Skeletal muscle satellite cell (primary cell): ENCODE measurements at regions not wholly inside any gene's neighbourhood (a gene's known extent, or its start where the extent isn't known, plus 50 kb on each side); places are given as distances from the start of the nearest gene placed in this dataset.

ENCODE experiments used
- H3K27me3 ChIP-seq: 2 replicates; pipeline ENCODE4 v1.7.0; 2013; ENCODE audit warnings: low read length; ENCODE audit not compliant: control insufficient read depth, insufficient read depth
- H3K36me3 ChIP-seq: 2 replicates; pipeline ENCODE4 v1.7.0; 2013; ENCODE audit warnings: mild to moderate bottlenecking, control low read depth, low read length; ENCODE audit not compliant: insufficient read depth
- H3K4me1 ChIP-seq: 2 replicates; pipeline ENCODE4 v1.7.0; 2013; ENCODE audit warnings: low read length; ENCODE audit not compliant: control insufficient read depth, insufficient read depth
- H3K4me2 ChIP-seq: 2 replicates; pipeline ENCODE4 v1.7.0; 2013; ENCODE audit warnings: mild to moderate bottlenecking, low read length
- H3K4me3 ChIP-seq: 2 replicates; pipeline ENCODE4 v1.7.0; 2013; ENCODE audit warnings: low read length
- H3K9ac ChIP-seq: 2 replicates; pipeline ENCODE4 v1.7.0; 2013; ENCODE audit warnings: mild to moderate bottlenecking, low read depth, low read length, moderate library complexity
- H3K9me3 ChIP-seq: replicated peaks from 2 replicates; pipeline ENCODE4 v1.7.0; 2013; ENCODE audit warnings: mild to moderate bottlenecking, control low read depth, low read length

DNA sequence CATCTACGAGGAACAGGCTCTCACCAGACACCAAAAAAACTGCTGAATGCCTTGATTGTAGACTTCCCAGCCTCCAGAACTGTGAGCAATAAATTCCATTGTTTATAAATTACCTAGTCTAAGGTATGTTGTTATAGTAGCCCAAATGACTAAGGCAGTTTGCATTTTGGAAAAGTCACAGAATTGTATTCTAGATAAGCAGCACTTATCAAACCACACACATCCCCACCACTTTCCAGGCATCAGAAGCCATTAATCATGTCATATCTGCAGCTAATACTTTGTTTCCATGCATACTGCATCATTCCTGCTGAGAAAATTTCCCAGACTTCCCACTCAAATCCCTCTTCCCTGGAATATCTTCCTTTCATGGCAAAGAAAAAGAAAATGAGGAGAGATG is 187.2 kb downstream of the INO80D start:
- no peak overlapping the region for H3K4me2 ChIP-seq
- no peak overlapping the region for H3K4me3 ChIP-seq
- H3K9me3 ChIP-seq, result no peaks in the 10 kb centered on the region

DNA sequence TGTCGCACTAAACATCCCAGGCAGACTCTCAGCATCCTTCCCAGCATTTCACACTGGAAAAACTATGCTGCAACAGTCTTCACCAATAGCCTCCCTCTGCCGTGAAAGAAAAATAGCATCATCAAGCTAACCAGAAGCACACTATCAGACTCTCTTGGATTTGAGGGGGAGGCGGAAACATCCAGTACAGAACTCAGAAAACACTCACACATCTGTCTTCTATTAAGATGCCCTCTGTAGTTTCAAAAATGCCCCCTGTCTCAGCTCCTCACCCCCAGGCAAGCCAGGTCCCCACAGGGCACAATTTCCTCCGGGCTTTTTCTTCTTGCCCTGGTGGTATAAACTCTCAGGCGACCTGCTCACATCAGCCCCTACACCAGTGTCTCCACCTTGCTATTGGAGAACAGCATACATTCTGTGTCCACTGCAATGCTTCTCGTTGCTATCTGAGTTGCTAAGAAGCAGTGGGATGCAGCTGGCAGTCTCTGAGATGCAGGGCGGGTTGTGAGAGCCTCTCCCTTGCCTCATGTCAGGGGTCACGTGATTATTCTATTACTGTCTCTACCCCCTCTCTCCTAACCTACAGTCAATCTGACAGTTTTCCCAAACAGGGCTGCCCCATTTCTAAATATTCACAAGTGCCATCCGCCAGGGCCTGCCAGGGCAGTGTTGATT is 189.9 kb downstream of the INO80D start:
- Histone ChIP-seq H3K4me3 (no peak overlapping the region), H3K27me3 (no peaks in the 10 kb centered on the region), H3K4me1 (no peaks in the 10 kb centered on the region), H3K9me3 (no peaks in the 10 kb centered on the region), H3K4me2 (no peak overlapping the region), H3K9ac (no peak overlapping the region), H3K36me3 (no peaks in the 10 kb centered on the region)

More for the DNA sequence above, 187.2 kb downstream of the INO80D start:
- Histone ChIP-seq H3K36me3 (no peaks in the 10 kb centered on the region), H3K27me3 (peaks cover 3% of the 10 kb centered on the region), H3K4me1 (no peaks in the 10 kb centered on the region), H3K9ac (no peak overlapping the region)

DNA sequence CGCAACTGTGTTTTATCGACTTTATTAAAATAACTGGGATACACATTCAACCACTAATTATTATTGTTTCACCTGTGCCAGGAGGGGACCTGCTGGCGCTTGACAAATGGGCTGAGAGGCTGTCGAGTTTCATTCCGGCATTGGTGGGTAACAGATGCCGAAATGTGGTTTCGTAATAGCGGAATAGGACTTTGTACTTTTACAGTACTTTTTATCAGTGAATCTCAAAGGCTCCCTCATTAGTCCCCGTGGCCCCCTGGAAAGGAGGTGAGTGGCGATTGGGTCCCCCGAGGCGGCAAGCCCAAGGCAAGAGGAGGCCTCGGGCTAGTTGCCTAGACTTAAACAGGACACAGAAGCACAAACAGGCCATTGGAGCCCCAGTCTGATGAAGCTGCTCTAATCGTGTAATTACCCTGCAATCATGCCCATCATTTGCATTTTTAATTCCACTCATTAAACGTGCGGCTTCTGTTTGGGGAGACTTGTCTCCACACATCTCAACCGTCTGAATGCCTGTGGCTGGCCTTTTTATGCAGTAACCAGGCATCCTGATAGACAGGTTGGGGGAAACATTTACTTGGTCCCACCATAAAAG is 193.2 kb downstream of the INO80D start:
- H3K9me3 ChIP-seq, result no peaks in the 10 kb centered on the region
- no peak overlapping the region for H3K4me3 ChIP-seq
- no peaks in the 10 kb centered on the region for H3K36me3 ChIP-seq
- no peaks in the 10 kb centered on the region for H3K4me1 ChIP-seq
- H3K4me2 ChIP-seq, result no peak overlapping the region
- H3K9ac ChIP-seq, result no peak overlapping the region
- no peaks in the 10 kb centered on the region for H3K27me3 ChIP-seq

DNA sequence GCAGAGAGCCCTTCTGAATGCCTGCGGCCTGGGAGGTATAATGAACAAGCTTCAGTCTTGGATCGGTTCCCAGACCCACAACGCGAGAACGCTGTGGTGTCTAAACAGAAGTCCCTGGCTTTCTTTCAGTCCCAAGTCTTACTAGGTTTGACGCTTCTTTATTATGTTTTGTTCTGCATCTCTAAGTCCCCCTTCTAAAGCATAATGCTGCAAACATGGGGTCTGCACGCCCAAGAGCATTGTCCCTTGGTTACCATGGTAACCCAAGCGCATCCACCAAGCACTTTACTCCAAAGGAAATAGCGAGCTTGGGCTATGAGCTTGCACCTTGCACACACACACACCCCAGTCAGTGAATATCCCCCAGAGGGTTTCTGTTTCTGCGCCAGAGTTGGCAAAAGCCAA is 193.7 kb downstream of the INO80D start:
- no peak overlapping the region for H3K9ac ChIP-seq
- H3K4me1 ChIP-seq, result no peaks in the 10 kb centered on the region
- no peak overlapping the region for H3K4me3 ChIP-seq
- H3K27me3 ChIP-seq, result no peaks in the 10 kb centered on the region
- H3K4me2 ChIP-seq, result no peak overlapping the region
- H3K9me3 ChIP-seq, result no peaks in the 10 kb centered on the region
- no peaks in the 10 kb centered on the region for H3K36me3 ChIP-seq

DNA sequence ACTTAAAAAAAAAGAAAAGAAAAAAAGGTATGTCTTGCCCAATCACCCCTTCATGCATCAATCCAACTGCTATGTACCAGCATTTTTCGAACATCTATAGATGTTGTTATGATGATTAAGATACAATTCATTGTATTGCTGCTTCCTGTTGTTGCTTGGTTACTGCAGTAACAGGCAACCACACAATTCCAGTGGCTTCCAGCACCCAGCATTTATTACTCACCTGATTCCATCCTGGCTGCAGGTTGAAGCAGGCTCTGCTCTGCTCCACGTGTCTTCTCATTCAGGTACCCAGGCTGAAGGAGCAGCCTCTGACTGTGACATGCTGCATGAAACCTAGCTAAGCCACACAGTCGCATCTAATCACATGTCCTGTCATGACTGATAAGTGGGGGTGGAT is 196.9 kb downstream of the INO80D start:
- Histone ChIP-seq H3K9me3 (no peaks in the 10 kb centered on the region), H3K9ac (no peak overlapping the region), H3K36me3 (no peaks in the 10 kb centered on the region), H3K4me2 (no peak overlapping the region), H3K4me3 (no peak overlapping the region), H3K4me1 (no peaks in the 10 kb centered on the region), H3K27me3 (no peaks in the 10 kb centered on the region)

DNA sequence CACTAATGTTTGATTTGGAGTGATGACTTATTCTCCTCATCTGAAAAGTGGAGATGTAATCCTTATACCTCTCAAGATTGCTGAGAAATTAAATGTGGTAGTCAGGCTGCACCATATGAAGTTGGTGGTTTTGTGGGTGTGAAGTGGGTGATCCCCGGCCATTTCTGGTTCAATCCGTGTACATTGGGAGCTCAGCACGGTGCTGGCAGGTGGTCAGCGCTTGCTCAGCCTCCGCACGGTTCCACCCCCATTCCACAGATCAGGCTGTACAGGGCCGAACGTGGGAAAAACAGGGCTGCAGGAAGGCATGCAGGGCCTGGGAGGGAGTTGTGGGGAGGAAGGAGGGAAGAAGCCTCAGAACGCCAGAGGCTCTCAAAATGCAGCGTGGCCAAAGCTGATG is 198.3 kb downstream of the INO80D start:
- no peak overlapping the region for H3K9ac ChIP-seq
- H3K4me1 ChIP-seq, result no peaks in the 10 kb centered on the region
- H3K36me3 ChIP-seq, result no peaks in the 10 kb centered on the region
- no peaks in the 10 kb centered on the region for H3K9me3 ChIP-seq
- H3K4me2 ChIP-seq, result no peak overlapping the region
- H3K27me3 ChIP-seq, result no peaks in the 10 kb centered on the region
- H3K4me3 ChIP-seq, result no peak overlapping the region

DNA sequence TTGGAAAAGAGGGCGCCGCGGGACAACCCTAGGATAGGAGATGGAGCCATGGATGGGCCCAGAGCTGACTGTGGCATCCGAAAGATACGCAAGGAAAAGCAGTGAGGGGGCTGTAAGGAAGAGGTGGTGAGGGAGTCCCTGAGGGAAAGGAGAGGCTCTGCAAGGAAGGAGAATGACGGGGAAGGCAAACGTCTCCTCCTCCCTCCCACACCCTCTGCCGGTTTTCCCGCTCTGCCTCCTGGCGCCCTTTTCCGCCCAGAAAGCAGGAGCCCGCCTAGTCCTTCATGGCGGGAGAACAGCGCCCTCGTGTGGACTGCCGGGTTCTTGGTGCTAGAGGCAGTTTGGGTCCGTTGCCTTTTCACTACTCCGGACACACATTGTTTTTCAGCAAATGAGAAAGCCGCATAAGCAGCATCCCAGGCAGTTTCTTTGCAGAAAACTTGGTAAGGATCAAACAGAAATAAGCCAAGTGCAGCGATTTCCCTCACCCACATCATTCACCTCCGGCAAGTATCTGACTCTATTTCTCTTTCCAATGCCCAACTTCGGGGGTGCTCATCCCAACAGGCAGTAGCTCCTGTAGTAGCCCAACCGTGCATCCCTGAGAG is 200.4 kb downstream of the INO80D start:
- no peaks in the 10 kb centered on the region for H3K4me1 ChIP-seq
- H3K27me3 ChIP-seq, result no peaks in the 10 kb centered on the region
- no peaks in the 10 kb centered on the region for H3K9me3 ChIP-seq
- no peak overlapping the region for H3K9ac ChIP-seq
- H3K4me3 ChIP-seq, result no peak overlapping the region
- H3K4me2 ChIP-seq, result peak overlapping the region; percentile 41
- no peaks in the 10 kb centered on the region for H3K36me3 ChIP-seq

DNA sequence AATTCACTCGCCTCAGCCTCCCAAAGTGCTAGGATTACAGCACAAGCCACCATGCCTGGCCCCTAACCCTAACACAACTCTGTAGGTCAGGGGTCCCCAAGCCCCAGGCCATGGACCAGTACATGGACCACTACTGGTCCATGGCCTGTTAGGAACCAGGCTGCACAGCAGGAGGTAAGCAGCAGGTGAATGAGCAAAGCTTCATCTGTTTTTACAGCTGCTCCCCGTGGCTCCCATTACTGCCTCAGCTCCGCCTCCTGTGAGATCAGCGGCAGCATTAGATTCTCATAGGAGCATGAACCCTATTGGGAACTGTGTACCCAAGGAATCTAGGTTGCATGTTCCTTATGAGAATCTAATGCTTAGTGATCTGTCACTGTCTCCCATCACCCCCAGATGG is 201.7 kb downstream of the NRP2 start:
- H3K4me1 ChIP-seq, result no peaks in the 10 kb centered on the region
- H3K36me3 ChIP-seq, result no peaks in the 10 kb centered on the region
- no peak overlapping the region for H3K9ac ChIP-seq
- peaks cover 14% of the 10 kb centered on the region for H3K27me3 ChIP-seq
- H3K4me3 ChIP-seq, result no peak overlapping the region
- H3K9me3 ChIP-seq, result no peaks in the 10 kb centered on the region
- H3K4me2 ChIP-seq, result no peak overlapping the region

DNA sequence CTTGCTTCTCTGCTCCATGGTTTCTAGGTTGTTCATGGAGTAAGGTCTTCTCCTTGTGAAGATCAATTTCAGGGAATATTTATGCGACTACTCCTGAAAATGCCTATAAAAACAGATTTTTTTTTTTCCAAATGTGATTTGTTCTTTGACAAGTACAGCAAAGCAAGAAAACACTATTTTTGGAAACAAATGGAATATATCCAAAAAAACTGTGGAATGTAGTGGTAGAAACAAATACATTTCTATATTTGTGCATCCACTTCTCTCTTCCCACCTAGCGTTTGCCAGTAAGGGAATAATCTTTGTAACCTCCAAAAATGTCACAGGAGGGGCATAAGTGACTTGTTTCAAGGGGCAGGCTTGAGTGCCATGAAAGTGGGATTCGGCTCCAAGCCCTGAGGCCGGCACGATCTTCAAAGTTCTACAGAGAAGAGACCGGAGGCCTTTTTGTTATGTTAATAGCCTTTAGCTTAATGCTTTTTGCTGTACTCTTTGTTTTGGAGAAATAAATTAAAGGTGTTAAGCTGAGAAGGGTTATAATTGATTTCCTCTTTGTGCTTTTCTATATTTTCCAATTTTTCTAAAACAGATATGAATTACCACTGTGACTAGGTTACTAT is 200.6 kb downstream of the NRP2 start:
- no peak overlapping the region for H3K4me3 ChIP-seq
- no peak overlapping the region for H3K4me2 ChIP-seq
- no peaks in the 10 kb centered on the region for H3K4me1 ChIP-seq
- H3K36me3 ChIP-seq, result no peaks in the 10 kb centered on the region
- no peak overlapping the region for H3K9ac ChIP-seq
- H3K9me3 ChIP-seq, result no peaks in the 10 kb centered on the region
- H3K27me3 ChIP-seq, result peaks cover 19% of the 10 kb centered on the region

DNA sequence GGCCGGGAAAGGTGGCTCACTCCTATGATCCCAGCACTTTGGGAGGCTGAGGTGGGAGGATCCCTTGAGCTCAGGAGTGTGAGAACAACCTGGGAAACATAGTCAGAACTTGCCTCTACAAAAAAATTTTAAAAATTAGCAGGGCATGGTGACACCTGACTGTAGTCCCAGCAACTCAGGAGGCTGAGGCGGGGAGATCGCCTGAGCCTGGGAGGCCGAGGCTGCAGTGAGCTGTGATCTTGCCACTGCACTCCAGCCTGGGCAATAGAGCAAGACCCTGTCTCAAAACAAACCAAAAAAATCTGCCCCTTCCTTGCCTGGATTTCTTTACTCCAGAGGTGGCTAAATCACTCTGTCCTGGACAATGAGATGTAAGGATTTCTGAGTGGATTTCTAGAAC is 197.7 kb downstream of the NRP2 start:
- Histone ChIP-seq H3K36me3 (no peaks in the 10 kb centered on the region), H3K4me1 (no peaks in the 10 kb centered on the region), H3K4me2 (no peak overlapping the region), H3K4me3 (no peak overlapping the region), H3K9ac (no peak overlapping the region), H3K27me3 (peaks cover 19% of the 10 kb centered on the region), H3K9me3 (no peaks in the 10 kb centered on the region)

DNA sequence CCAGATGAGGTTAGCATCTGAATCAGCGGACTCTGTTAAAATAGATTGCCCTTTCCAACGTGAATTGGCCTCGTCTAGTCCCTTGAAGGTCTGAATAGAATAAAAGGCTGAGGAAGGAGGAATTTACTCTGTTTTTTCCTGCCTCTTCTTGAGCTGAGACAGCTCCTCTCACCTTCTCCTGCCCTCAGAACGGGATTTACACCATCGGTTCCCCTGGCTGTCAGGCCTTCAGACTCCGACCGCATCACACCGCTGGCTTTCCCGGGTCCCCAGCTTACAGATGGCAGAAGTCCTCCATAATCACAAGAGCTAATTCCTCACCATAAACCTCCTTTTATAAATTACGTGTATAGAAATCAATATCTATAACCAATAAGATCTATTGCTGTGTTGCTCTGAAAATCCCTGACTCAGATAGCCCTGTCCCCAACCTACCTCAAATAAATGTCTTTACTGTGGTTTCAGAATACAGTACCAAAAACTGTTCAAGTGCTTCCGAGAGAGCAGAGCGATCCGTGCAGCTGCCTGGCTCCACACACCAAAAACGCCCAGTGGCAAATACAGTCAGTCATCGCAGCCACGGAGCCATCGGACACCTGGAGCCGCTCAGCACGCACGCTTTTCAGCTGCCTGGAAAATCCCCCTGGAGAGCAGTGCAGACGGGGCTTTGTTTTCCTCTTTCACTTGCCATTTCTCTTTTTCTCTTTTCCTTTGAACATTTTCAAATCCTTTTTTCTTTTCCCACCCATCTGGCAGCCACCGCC is 196.9 kb downstream of the NRP2 start:
- Histone ChIP-seq H3K9me3 (no peaks in the 10 kb centered on the region), H3K27me3 (peaks cover 19% of the 10 kb centered on the region), H3K4me1 (no peaks in the 10 kb centered on the region), H3K36me3 (no peaks in the 10 kb centered on the region), H3K9ac (no peak overlapping the region), H3K4me3 (no peak overlapping the region), H3K4me2 (no peak overlapping the region)
